Uterus (tissue), 2 donors: ENCODE measurements at regions not wholly inside any gene's neighbourhood (a gene's known extent, or its start where the extent isn't known, plus 50 kb on each side); places are given as distances from the start of the nearest gene placed in this dataset.

ENCODE experiments used
- CTCF ChIP-seq, 4 experiments: fragments of 200-600 bp in 2 of 4; fragments of 450-650 bp in 2 of 4; sonication (generic) in 2 of 4; IDR thresholded peaks; one replicate each; pipeline ENCODE4 v1.5.1; 2016 to 2019; ENCODE audit warnings: antibody characterized with exemption in 4 of 4, mild to moderate bottlenecking in 2 of 4, moderate library complexity in 1 of 4
- POLR2A ChIP-seq, 2 donors: fragments of 450-650 bp; IDR thresholded peaks; one replicate each; pipeline ENCODE4 v1.6.1; 2016; ENCODE audit warnings: antibody characterized with exemption in 2 of 2, mild to moderate bottlenecking in 1 of 2, moderate library complexity in 1 of 2

GRCh38 chr17:413706-414380 lies 61.2 kb upstream of the RPH3AL start:
- no peak for TF ChIP-seq POLR2A (IDR thresholded peaks at IDR 0.05)
- TF ChIP-seq CTCF (IDR thresholded peaks at IDR 0.05): no peak
